GM19467 (cell line): ENCODE measurements at regions not wholly inside any gene's neighbourhood (a gene's known extent, or its start where the extent isn't known, plus 50 kb on each side); places are given as distances from the start of the nearest gene placed in this dataset.

ENCODE experiments used
- ATAC-seq: cut with Tn5 transposase; IDR thresholded peaks from one replicate; pipeline ENCODE4 v1.9.1; 2021; ENCODE audit warnings: mild to moderate bottlenecking, moderate library complexity; ENCODE audit not compliant: unreplicated experiment

GRCh38 chr13:107231944-107232343 is 664.0 kb upstream of the ARGLU1 start:
- ATAC-seq, result no peak

- ATAC-seq, result no peak
Observed at GRCh38 chr13:107223867-107224266, 655.9 kb upstream of the ARGLU1 start.

GRCh38 chr13:107222597-107222996 is 654.7 kb upstream of the ARGLU1 start:
- ATAC-seq, result no peak

GRCh38 chr13:107220245-107220644 is 652.3 kb upstream of the ARGLU1 start:
- ATAC-seq, result no peak

GRCh38 chr13:107217251-107217650 is 649.3 kb upstream of the ARGLU1 start:
- ATAC-seq, result no peak

- ATAC-seq, result no peak
Observed at GRCh38 chr13:107216046-107216755, 648.3 kb upstream of the ARGLU1 start.

GRCh38 chr13:107211073-107211472 is 643.1 kb upstream of the ARGLU1 start:
- peak; percentile 95 for ATAC-seq

GRCh38 chr13:107210723-107211030 is 642.7 kb upstream of the ARGLU1 start:
- no peak for ATAC-seq

GRCh38 chr13:107209824-107210722 is 642.1 kb upstream of the ARGLU1 start:
- no peak for ATAC-seq

GRCh38 chr13:107208889-107209288 is 641.0 kb upstream of the ARGLU1 start:
- no peak for ATAC-seq

GRCh38 chr13:107205318-107206104 is 637.6 kb upstream of the ARGLU1 start:
- peak; percentile 97 for ATAC-seq

GRCh38 chr13:107203146-107203847 is 635.4 kb upstream of the ARGLU1 start:
- no peak for ATAC-seq

GRCh38 chr13:107202371-107203023 is 634.6 kb upstream of the ARGLU1 start:
- no peak for ATAC-seq

- no peak for ATAC-seq
Observed at GRCh38 chr13:107200491-107200890, 632.6 kb upstream of the ARGLU1 start.

- no peak for ATAC-seq
Observed at GRCh38 chr13:107192289-107192688, 624.4 kb upstream of the ARGLU1 start.

GRCh38 chr13:107190065-107190464 is 622.1 kb upstream of the ARGLU1 start:
- no peak for ATAC-seq

GRCh38 chr13:107185889-107186288 is 618.0 kb upstream of the ARGLU1 start:
- no peak for ATAC-seq

GRCh38 chr13:107170270-107170931 is 602.5 kb upstream of the ARGLU1 start:
- no peak for ATAC-seq

GRCh38 chr13:107157271-107157670 is 589.3 kb upstream of the ARGLU1 start:
- ATAC-seq, result no peak

GRCh38 chr13:107144432-107144831 is 576.5 kb upstream of the ARGLU1 start:
- no peak for ATAC-seq
